Neuronal stem cell (in vitro differentiated cells): ENCODE measurements at regions not wholly inside any gene's neighbourhood (a gene's known extent, or its start where the extent isn't known, plus 50 kb on each side); places are given as distances from the start of the nearest gene placed in this dataset.

Experiments
- DNase-seq: peaks from one replicate; pipeline ENCODE4 v3.0.0-alpha.2; 2013; ENCODE audit warnings: low spot score
- H2AFZ ChIP-seq: one replicate; pipeline ENCODE4 v1.6.1; 2013; ENCODE audit warnings: mild to moderate bottlenecking, low read length, inconsistent platforms
- H2AK5ac ChIP-seq: 2 replicates; pipeline ENCODE4 v1.6.1; 2013; ENCODE audit warnings: low read depth, mild to moderate bottlenecking, inconsistent platforms, low read length, moderate library complexity, mixed read lengths
- H2BK120ac ChIP-seq: 2 replicates; pipeline ENCODE4 v1.6.1; 2013; ENCODE audit warnings: low read depth, mild to moderate bottlenecking, inconsistent platforms, low read length, moderate library complexity, mixed read lengths
- H2BK12ac ChIP-seq: one replicate; pipeline ENCODE4 v1.6.1; 2013; ENCODE audit warnings: low read length, inconsistent platforms
- H2BK15ac ChIP-seq: 2 replicates; pipeline ENCODE4 v1.6.1; 2013; ENCODE audit warnings: mild to moderate bottlenecking, low read length, inconsistent platforms, mixed read lengths
- H2BK5ac ChIP-seq: one replicate; pipeline ENCODE4 v1.6.1; 2013; ENCODE audit warnings: inconsistent platforms, mild to moderate bottlenecking, low read length, moderate library complexity
- H3K14ac ChIP-seq: one replicate; pipeline ENCODE4 v1.6.1; 2013; ENCODE audit warnings: low read length, inconsistent platforms
- H3K18ac ChIP-seq: 2 replicates; pipeline ENCODE4 v1.6.1; 2013; ENCODE audit warnings: low read length, inconsistent platforms
- H3K23ac ChIP-seq: 2 replicates; pipeline ENCODE4 v1.6.1; 2013; ENCODE audit warnings: low read depth, mild to moderate bottlenecking, mixed read lengths, low read length, inconsistent platforms; ENCODE audit not compliant: poor library complexity
- H3K27ac ChIP-seq: replicated peaks from 3 replicates; pipeline ENCODE4 v1.5.1; 2013; ENCODE audit warnings: low read length, inconsistent platforms
- H3K27me3 ChIP-seq, 3 experiments: 2 replicates each; pipeline ENCODE4 v1.6.1; 2013; ENCODE audit warnings: low read length in 3 of 3, mild to moderate bottlenecking in 2 of 3, inconsistent platforms in 1 of 3, low read depth in 1 of 3, mixed read lengths in 1 of 3, moderate library complexity in 1 of 3; ENCODE audit not compliant: control insufficient read depth in 3 of 3, insufficient read depth in 3 of 3
- H3K36me3 ChIP-seq, 2 donors: replicated peaks in 1 of 2; 2 replicates each; pipeline ENCODE4 v1.6.1; 2013; ENCODE audit warnings: low read length in 2 of 2; ENCODE audit not compliant: control insufficient read depth in 2 of 2, insufficient read depth in 2 of 2
- H3K4ac ChIP-seq: 2 replicates; pipeline ENCODE4 v1.6.1; 2013; ENCODE audit warnings: inconsistent platforms, mild to moderate bottlenecking, low read length, moderate library complexity
- H3K4me1 ChIP-seq, 2 donors: 1 replicate in 1 of 2; 2 replicates in 1 of 2; pipeline ENCODE4 v1.6.1; 2013; ENCODE audit warnings: low read length in 2 of 2, low read depth in 1 of 2; ENCODE audit not compliant: control insufficient read depth in 2 of 2, insufficient read depth in 1 of 2
- H3K4me2 ChIP-seq: one replicate; pipeline ENCODE4 v1.6.1; 2013; ENCODE audit warnings: mild to moderate bottlenecking, low read length, inconsistent platforms; ENCODE audit not compliant: insufficient read depth, poor library complexity, severe bottlenecking
- H3K4me3 ChIP-seq, 2 donors: 2 replicates each; pipeline ENCODE4 v1.5.1; 2013; ENCODE audit warnings: low read length in 2 of 2, mild to moderate bottlenecking in 2 of 2, inconsistent platforms in 1 of 2, moderate library complexity in 1 of 2
- H3K79me1 ChIP-seq: one replicate; pipeline ENCODE4 v1.6.1; 2013; ENCODE audit warnings: low read depth, mild to moderate bottlenecking, inconsistent platforms, low read length, moderate library complexity
- H3K9ac ChIP-seq: one replicate; pipeline ENCODE4 v1.6.1; 2013; ENCODE audit warnings: mild to moderate bottlenecking, low read depth, low read length, inconsistent platforms; ENCODE audit not compliant: poor library complexity
- H3K9me3 ChIP-seq, 2 donors: replicated peaks in 1 of 2; 2 replicates each; pipeline versions ENCODE3 to v1.6.1; 2013; ENCODE audit warnings: low read length in 2 of 2, mild to moderate bottlenecking in 2 of 2, inconsistent platforms in 1 of 2, low read depth in 1 of 2, mixed read lengths in 1 of 2, moderate library complexity in 1 of 2; ENCODE audit not compliant: control insufficient read depth in 2 of 2, insufficient read depth in 1 of 2
- H4K8ac ChIP-seq: one replicate; pipeline ENCODE4 v1.6.1; 2013; ENCODE audit warnings: low read depth, mild to moderate bottlenecking, inconsistent platforms, low read length, moderate library complexity
- H4K91ac ChIP-seq: one replicate; pipeline ENCODE4 v1.6.1; 2013; ENCODE audit warnings: low read length, low read depth, mild to moderate bottlenecking, inconsistent platforms; ENCODE audit not compliant: poor library complexity
- WGBS, 2 donors: extraction: QIAGEN DNeasy Blood & Tissue Kit; methylation state at CpG; one replicate each; pipeline ENCODE4 v1.1.7; 2013; ENCODE audit warnings: missing lambda C conversion rate in 2 of 2, mixed read lengths in 1 of 2; ENCODE audit not compliant: insufficient read length in 2 of 2, insufficient replicate concordance in 1 of 2; ENCODE audit errors: extremely low coverage in 2 of 2; 5-methylcytosine and 5-hydroxymethylcytosine counted together

DNA sequence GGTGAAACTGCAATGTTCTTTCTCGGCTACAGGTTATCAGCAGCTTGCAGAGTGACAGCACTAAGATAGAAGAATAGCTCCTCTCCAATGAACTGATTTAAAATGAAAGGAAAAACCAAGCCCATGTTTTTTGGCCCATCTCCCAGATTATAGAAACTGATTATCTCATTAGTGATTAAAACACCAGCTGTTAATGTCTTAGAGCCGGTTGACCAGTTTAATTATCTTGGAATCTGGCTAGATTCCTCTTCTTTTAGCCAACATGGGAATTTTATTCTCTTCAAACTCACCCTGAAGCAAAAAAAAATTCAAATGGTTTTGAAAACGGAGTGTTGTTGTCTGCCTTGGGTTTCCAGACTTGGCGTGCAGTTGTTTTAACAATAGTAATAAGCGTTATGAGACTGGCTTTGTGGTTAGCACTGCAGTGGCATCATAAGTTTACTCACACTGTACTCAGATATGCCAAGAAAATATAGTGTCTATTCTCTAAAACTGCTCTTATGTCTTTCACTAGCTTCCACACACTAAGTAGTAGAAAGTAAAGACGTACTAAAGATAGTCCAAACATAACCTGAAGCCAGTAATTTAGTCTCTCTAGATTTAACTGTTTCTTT lies 665.3 kb downstream of the STK39 start:
- Histone ChIP-seq H3K9me3 (no peaks in the 10 kb centered on the region), H3K79me1 (no peaks in the 10 kb centered on the region), H3K4me1 (peaks cover 0 to 8% of the 10 kb centered on the region in 2 donors), H3K18ac (no peak overlapping the region), H2AFZ (no peak overlapping the region), H3K27ac (no peak overlapping the region), H3K9ac (no peak overlapping the region), H2BK12ac (no peak overlapping the region), H2BK5ac (no peak overlapping the region), H3K4me2 (no peak overlapping the region), H3K4me3 (no peak overlapping the region), H4K8ac (no peak overlapping the region), H3K27me3 (no peaks in the 10 kb centered on the region), H3K36me3 (no peaks in the 10 kb centered on the region), H3K14ac (no peak overlapping the region), H4K91ac (no peak overlapping the region), H2AK5ac (no peak overlapping the region), H3K4ac (no peak overlapping the region), H3K23ac (no peak overlapping the region), H2BK120ac (no peak overlapping the region), H2BK15ac (no peak overlapping the region)
- DNase-seq = no peak
- WGBS, 2 donors = no CpG with 5 or more reads among the region's 6 CpGs

DNA sequence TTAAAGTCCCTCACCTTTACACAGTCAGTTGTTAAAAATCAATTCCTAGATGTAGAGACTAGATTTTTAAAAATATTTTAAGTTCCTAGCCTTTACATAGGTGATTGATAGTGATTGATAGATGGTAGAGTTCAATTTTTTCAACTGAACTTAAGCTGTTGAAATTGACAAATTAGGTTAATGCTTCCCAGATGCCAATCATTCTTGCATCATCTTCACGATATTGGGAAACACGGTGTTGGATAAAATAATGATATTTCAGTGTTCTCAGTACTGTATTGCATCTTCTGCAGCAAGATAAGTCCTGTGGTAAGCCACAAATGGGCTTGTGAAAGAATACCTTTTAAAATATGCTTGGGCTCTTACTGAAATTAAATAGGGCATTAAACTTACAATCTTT lies 667.6 kb downstream of the STK39 start:
- Histone ChIP-seq H3K79me1 (no peaks in the 10 kb centered on the region), H3K18ac (no peak overlapping the region), H3K9me3 (no peaks in the 10 kb centered on the region), H3K36me3 (no peaks in the 10 kb centered on the region), H2BK12ac (no peak overlapping the region), H3K23ac (no peak overlapping the region), H2BK5ac (no peak overlapping the region), H3K4me3 (no peak overlapping the region), H3K9ac (no peak overlapping the region), H2AFZ (no peak overlapping the region), H3K4me1 (peaks cover 0 to 8% of the 10 kb centered on the region in 2 donors), H3K27ac (no peak overlapping the region), H2BK120ac (no peak overlapping the region), H3K4me2 (no peak overlapping the region), H4K91ac (no peak overlapping the region), H4K8ac (no peak overlapping the region), H3K14ac (no peak overlapping the region), H2AK5ac (no peak overlapping the region), H3K27me3 (no peaks in the 10 kb centered on the region), H3K4ac (no peak overlapping the region), H2BK15ac (no peak overlapping the region)
- WGBS, 2 donors = no CpG with 5 or more reads among the region's 2 CpGs
- DNase-seq = no peak

DNA sequence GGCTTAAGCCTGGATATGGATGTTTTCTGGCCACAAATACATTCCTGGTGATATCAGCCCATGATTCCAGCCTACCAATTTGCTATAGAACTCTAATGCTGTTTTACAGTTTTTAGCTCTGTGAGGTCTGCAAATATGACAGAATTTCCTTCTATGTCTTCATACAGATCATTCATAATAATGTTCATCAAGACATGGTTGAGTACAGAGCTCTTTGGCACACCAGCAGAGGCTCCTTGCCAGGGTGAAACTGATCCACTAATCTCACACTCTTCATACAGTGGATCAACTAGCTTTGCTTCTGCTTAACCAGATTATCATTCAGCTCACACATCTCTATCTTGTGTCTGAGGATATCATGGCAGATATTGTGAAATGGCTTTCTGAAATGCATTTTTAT lies 672.1 kb downstream of the STK39 start:
- no peak for DNase-seq
- H2AFZ ChIP-seq = no peak overlapping the region
- no peak overlapping the region for H3K14ac ChIP-seq
- no peaks in the 10 kb centered on the region for H3K4me1 ChIP-seq
- no peak overlapping the region for H2BK5ac ChIP-seq
- H3K27ac ChIP-seq = no peak overlapping the region
- no peak overlapping the region for H3K4me3 ChIP-seq
- no peak overlapping the region for H2BK12ac ChIP-seq
- H3K18ac ChIP-seq = no peak overlapping the region
- no peak overlapping the region for H3K4ac ChIP-seq
- no peak overlapping the region for H4K8ac ChIP-seq
- H2BK120ac ChIP-seq = no peak overlapping the region
- no peaks in the 10 kb centered on the region for H3K36me3 ChIP-seq
- no peaks in the 10 kb centered on the region for H3K79me1 ChIP-seq
- no peak overlapping the region for H2BK15ac ChIP-seq
- no peak overlapping the region for H3K4me2 ChIP-seq
- H3K9ac ChIP-seq = no peak overlapping the region
- no peak overlapping the region for H3K23ac ChIP-seq
- no peak overlapping the region for H4K91ac ChIP-seq
- H2AK5ac ChIP-seq = no peak overlapping the region
- H3K27me3 ChIP-seq = no peaks in the 10 kb centered on the region
- H3K9me3 ChIP-seq = no peaks in the 10 kb centered on the region

DNA sequence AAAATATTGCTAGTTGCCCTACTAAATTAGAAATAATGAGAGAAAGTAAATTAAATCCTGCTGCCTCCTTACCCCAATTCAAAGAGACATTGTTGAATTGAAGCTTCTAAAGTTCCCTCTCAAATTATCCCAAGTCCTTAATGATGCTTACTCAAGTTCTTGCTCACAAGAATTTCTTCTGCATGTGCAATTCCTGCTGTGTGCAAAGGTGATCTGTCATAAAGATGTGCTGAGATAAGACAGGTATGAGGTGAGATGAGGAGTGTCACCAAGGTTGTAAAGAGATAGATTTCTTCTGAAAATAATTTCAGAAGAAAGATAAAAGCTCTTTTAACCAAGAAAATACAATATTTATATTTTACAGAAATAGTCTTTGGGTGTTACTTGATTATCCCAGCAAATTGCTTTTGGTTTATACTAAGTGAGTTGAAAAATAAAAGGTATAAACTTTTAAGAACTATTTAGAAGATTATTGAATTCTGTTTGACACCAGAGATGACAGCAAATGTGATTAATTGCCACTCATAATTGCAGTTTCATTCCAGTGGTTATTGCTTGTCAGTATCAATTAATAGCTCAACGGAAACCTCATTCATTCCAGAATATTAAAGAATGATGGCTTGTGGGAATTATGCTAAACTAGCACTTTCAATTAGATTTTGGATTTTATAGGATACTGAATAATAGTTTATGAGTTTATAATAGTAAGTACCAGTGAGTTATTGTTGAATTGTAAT lies 674.3 kb downstream of the STK39 start:
- Histone ChIP-seq H2AK5ac (no peak overlapping the region), H3K18ac (no peak overlapping the region), H3K27me3 (no peaks in the 10 kb centered on the region), H3K4ac (no peak overlapping the region), H4K8ac (no peak overlapping the region), H2BK12ac (no peak overlapping the region), H2BK5ac (no peak overlapping the region), H3K9me3 (no peaks in the 10 kb centered on the region), H2AFZ (no peak overlapping the region), H4K91ac (no peak overlapping the region), H3K9ac (no peak overlapping the region), H3K27ac (no peak overlapping the region), H2BK120ac (no peak overlapping the region), H2BK15ac (no peak overlapping the region), H3K4me2 (no peak overlapping the region), H3K36me3 (no peaks in the 10 kb centered on the region), H3K14ac (no peak overlapping the region), H3K23ac (no peak overlapping the region), H3K4me1 (no peaks in the 10 kb centered on the region), H3K79me1 (no peaks in the 10 kb centered on the region), H3K4me3 (no peak overlapping the region)
- WGBS, 2 donors = no CpG with 5 or more reads among the region's 1 CpG
- no peak for DNase-seq
